IMR-90 (cell line): ENCODE measurements at regions not wholly inside any gene's neighbourhood (a gene's known extent, or its start where the extent isn't known, plus 50 kb on each side); places are given as distances from the start of the nearest gene placed in this dataset.

Experiments
- CHD1 ChIP-seq: IDR thresholded peaks from 2 replicates; pipeline ENCODE4 v1.6.1; 2012; ENCODE audit warnings: low read depth, low read length, improper control_type of control experiment
- MXI1 ChIP-seq: IDR thresholded peaks from 2 replicates; pipeline ENCODE4 v1.6.1; 2012; ENCODE audit warnings: low read depth, mild to moderate bottlenecking, low read length, moderate library complexity, borderline replicate concordance
- NFE2L2 ChIP-seq: fragments of 150-350 bp; IDR thresholded peaks from 2 replicates; pipeline ENCODE4 v1.6.1; 2016; ENCODE audit warnings: low read depth, mild to moderate bottlenecking, low read length
- POLR2A ChIP-seq: IDR thresholded peaks from 2 replicates; pipeline ENCODE4 v1.6.1; 2012; ENCODE audit warnings: mild to moderate bottlenecking, low read depth, low read length
- RAD21 ChIP-seq: IDR thresholded peaks from 2 replicates; pipeline ENCODE4 v1.6.1; 2012; ENCODE audit warnings: low read length, improper control_type of control experiment
- TF ChIP-seq, protein P1 (sequence below): conservative IDR thresholded peaks from 2 replicates; pipeline ENCODE4 v1.5.1; 2012; ENCODE audit warnings: mild to moderate bottlenecking, low read depth, low read length, improper control_type of control experiment
- TF ChIP-seq, protein P2 (sequence below): fragments of 150-350 bp; IDR thresholded peaks from 2 replicates; pipeline ENCODE4 v1.6.1; 2017; ENCODE audit warnings: mild to moderate bottlenecking, antibody characterized with exemption, low read length, low read depth

DNA sequence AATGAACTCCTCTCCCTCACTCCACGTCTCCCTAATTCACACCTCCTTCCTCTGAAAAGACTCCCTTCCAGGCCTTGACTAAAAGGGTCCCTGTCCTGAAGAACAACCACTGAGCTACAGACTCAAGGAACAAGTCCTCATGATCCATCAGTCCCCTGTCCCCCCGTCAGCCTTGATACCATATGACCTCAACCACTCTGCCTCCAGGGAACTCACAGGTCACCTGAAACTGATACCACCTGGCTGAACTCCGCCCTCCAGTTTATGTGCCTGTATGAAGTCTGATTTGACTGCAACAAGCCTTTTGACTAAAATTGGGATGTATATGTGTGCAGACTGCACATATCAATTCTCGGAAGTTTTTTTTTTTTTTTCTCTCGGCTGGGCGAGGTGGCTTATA, 88.7 kb downstream of the UGCG start:
- TF ChIP-seq MXI1 (no peak), NFE2L2 (no peak), POLR2A (no peak), RAD21 (no peak), CHD1 (no peak)
- TF ChIP-seq, protein P1, sequence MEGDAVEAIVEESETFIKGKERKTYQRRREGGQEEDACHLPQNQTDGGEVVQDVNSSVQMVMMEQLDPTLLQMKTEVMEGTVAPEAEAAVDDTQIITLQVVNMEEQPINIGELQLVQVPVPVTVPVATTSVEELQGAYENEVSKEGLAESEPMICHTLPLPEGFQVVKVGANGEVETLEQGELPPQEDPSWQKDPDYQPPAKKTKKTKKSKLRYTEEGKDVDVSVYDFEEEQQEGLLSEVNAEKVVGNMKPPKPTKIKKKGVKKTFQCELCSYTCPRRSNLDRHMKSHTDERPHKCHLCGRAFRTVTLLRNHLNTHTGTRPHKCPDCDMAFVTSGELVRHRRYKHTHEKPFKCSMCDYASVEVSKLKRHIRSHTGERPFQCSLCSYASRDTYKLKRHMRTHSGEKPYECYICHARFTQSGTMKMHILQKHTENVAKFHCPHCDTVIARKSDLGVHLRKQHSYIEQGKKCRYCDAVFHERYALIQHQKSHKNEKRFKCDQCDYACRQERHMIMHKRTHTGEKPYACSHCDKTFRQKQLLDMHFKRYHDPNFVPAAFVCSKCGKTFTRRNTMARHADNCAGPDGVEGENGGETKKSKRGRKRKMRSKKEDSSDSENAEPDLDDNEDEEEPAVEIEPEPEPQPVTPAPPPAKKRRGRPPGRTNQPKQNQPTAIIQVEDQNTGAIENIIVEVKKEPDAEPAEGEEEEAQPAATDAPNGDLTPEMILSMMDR: no peak
- TF ChIP-seq, protein P2, sequence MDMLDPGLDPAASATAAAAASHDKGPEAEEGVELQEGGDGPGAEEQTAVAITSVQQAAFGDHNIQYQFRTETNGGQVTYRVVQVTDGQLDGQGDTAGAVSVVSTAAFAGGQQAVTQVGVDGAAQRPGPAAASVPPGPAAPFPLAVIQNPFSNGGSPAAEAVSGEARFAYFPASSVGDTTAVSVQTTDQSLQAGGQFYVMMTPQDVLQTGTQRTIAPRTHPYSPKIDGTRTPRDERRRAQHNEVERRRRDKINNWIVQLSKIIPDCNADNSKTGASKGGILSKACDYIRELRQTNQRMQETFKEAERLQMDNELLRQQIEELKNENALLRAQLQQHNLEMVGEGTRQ: no peak
